Activated naive CD8-positive, alpha-beta T cell treated with anti-CD3 and anti-CD28 coated beads for 36 hours (primary cell): ENCODE measurements at regions not wholly inside any gene's neighbourhood (a gene's known extent, or its start where the extent isn't known, plus 50 kb on each side); places are given as distances from the start of the nearest gene placed in this dataset.
"Not testable (repeated sequence)": the region's sequence is repeated elsewhere in the genome, so short reads cannot be mapped to it uniquely, and the experiment has no call there.

Experiments
- DNase-seq: peaks from one replicate; pipeline ENCODE4 v3.0.0; 2021
- H3K27ac Mint-ChIP-seq: one replicate; pipeline ENCODE4 v1.8.0; 2022; ENCODE audit warnings: mild to moderate bottlenecking, moderate library complexity, mixed read lengths
- H3K27me3 Mint-ChIP-seq: one replicate; pipeline ENCODE4 v1.8.0; 2022; ENCODE audit warnings: mild to moderate bottlenecking, mixed read lengths
- H3K36me3 Mint-ChIP-seq: one replicate; pipeline ENCODE4 v1.8.0; 2021; ENCODE audit warnings: mild to moderate bottlenecking, mixed read lengths
- H3K4me1 Mint-ChIP-seq: one replicate; pipeline ENCODE4 v1.8.0; 2021; ENCODE audit warnings: mixed read lengths
- H3K4me3 Mint-ChIP-seq: one replicate; pipeline ENCODE4 v1.8.0; 2022; ENCODE audit warnings: mild to moderate bottlenecking, moderate library complexity, mixed read lengths
- H3K9me3 Mint-ChIP-seq: one replicate; pipeline ENCODE4 v1.8.0; 2022; ENCODE audit warnings: mixed read lengths

- no peaks in the 10 kb centered on the region for H3K9me3 Mint-ChIP-seq
- H3K27me3 Mint-ChIP-seq, result no peaks in the 10 kb centered on the region
- no peak overlapping the region for H3K4me3 Mint-ChIP-seq
- no peaks in the 10 kb centered on the region for H3K4me1 Mint-ChIP-seq
- H3K27ac Mint-ChIP-seq, result no peak overlapping the region
- DNase-seq, result no peak
- no peaks in the 10 kb centered on the region for H3K36me3 Mint-ChIP-seq
These were observed 94.3 kb upstream of the NOX3 start for GRCh38 chr6:155549928-155550327.

GRCh38 chr6:155549028-155549798 lies 93.6 kb upstream of the NOX3 start:
- Mint-ChIP-seq H3K27ac (no peak overlapping the region), H3K36me3 (no peaks in the 10 kb centered on the region)

GRCh38 chr6:155548576-155548975 lies 92.9 kb upstream of the NOX3 start:
- DNase-seq, result no peak
- Mint-ChIP-seq H3K4me3 (no peak overlapping the region), H3K4me1 (peaks cover 3% of the 10 kb centered on the region), H3K27ac (no peak overlapping the region), H3K36me3 (no peaks in the 10 kb centered on the region), H3K9me3 (no peaks in the 10 kb centered on the region), H3K27me3 (peaks cover 5% of the 10 kb centered on the region)

More at GRCh38 chr6:155549028-155549798, 93.6 kb upstream of the NOX3 start:
- Mint-ChIP-seq H3K4me3 (no peak overlapping the region), H3K9me3 (no peaks in the 10 kb centered on the region), H3K27me3 (peaks cover 5% of the 10 kb centered on the region), H3K4me1 (no peaks in the 10 kb centered on the region)
- DNase-seq, result no peak

GRCh38 chr6:155544677-155545076 lies 89.0 kb upstream of the NOX3 start:
- H3K36me3 Mint-ChIP-seq, result no peaks in the 10 kb centered on the region
- no peak overlapping the region for H3K27ac Mint-ChIP-seq
- H3K4me3 Mint-ChIP-seq, result no peak overlapping the region
- DNase-seq, result no peak
- peaks cover 5% of the 10 kb centered on the region for H3K27me3 Mint-ChIP-seq
- no peaks in the 10 kb centered on the region for H3K9me3 Mint-ChIP-seq
- peaks cover 8% of the 10 kb centered on the region for H3K4me1 Mint-ChIP-seq

- H3K4me1 Mint-ChIP-seq, result peaks cover 8% of the 10 kb centered on the region
- H3K27ac Mint-ChIP-seq, result no peak overlapping the region
- H3K9me3 Mint-ChIP-seq, result no peaks in the 10 kb centered on the region
- no peak for DNase-seq
- H3K4me3 Mint-ChIP-seq, result no peak overlapping the region
- no peaks in the 10 kb centered on the region for H3K36me3 Mint-ChIP-seq
- peaks cover 5% of the 10 kb centered on the region for H3K27me3 Mint-ChIP-seq
These were observed 87.7 kb upstream of the NOX3 start for GRCh38 chr6:155543166-155543847.

GRCh38 chr6:155542036-155542435 lies 86.4 kb upstream of the NOX3 start:
- H3K27me3 Mint-ChIP-seq, result peaks cover 5% of the 10 kb centered on the region
- no peak overlapping the region for H3K27ac Mint-ChIP-seq
- no peak for DNase-seq
- no peak overlapping the region for H3K4me3 Mint-ChIP-seq
- H3K4me1 Mint-ChIP-seq, result peaks cover 8% of the 10 kb centered on the region
- H3K36me3 Mint-ChIP-seq, result no peaks in the 10 kb centered on the region
- H3K9me3 Mint-ChIP-seq, result no peaks in the 10 kb centered on the region

GRCh38 chr6:155538708-155539390 lies 83.2 kb upstream of the NOX3 start:
- Mint-ChIP-seq H3K9me3 (peaks cover 4% of the 10 kb centered on the region), H3K4me1 (peaks cover 8% of the 10 kb centered on the region), H3K27ac (no peak overlapping the region), H3K27me3 (peaks cover 5% of the 10 kb centered on the region), H3K4me3 (no peak overlapping the region), H3K36me3 (peaks cover 2% of the 10 kb centered on the region)
- no peak for DNase-seq

GRCh38 chr6:155534678-155535077 lies 79.0 kb upstream of the NOX3 start:
- DNase-seq, result no peak
- Mint-ChIP-seq H3K4me1 (peaks cover 2% of the 10 kb centered on the region), H3K4me3 (no peak overlapping the region), H3K36me3 (peaks cover 3% of the 10 kb centered on the region), H3K27me3 (peaks cover 5% of the 10 kb centered on the region), H3K9me3 (peaks cover 9% of the 10 kb centered on the region), H3K27ac (no peak overlapping the region)

- Mint-ChIP-seq H3K27ac (no peak overlapping the region), H3K9me3 (peaks cover 11% of the 10 kb centered on the region), H3K4me1 (peaks cover 19% of the 10 kb centered on the region), H3K36me3 (peaks cover 11% of the 10 kb centered on the region), H3K27me3 (peaks cover under 1% of the 10 kb centered on the region), H3K4me3 (no peak overlapping the region)
- no peak for DNase-seq
These were observed 74.7 kb upstream of the NOX3 start for GRCh38 chr6:155530219-155530834.

GRCh38 chr6:155529814-155530213 lies 74.2 kb upstream of the NOX3 start:
- H3K27me3 Mint-ChIP-seq, H3K4me3 Mint-ChIP-seq, DNase-seq: not testable (repeated sequence)
- H3K27ac Mint-ChIP-seq, result peak overlapping the region; percentile 54
- H3K4me1 Mint-ChIP-seq, result peaks cover 19% of the 10 kb centered on the region
- H3K36me3 Mint-ChIP-seq, result peaks cover 11% of the 10 kb centered on the region
- peaks cover 11% of the 10 kb centered on the region for H3K9me3 Mint-ChIP-seq

- Mint-ChIP-seq H3K4me1 (peaks cover 26% of the 10 kb centered on the region), H3K27me3 (no peaks in the 10 kb centered on the region), H3K9me3 (peaks cover 13% of the 10 kb centered on the region), H3K4me3 (no peak overlapping the region), H3K27ac (peak overlapping the region; percentile 76), H3K36me3 (peaks cover 11% of the 10 kb centered on the region)
- no peak for DNase-seq
These were observed 73.4 kb upstream of the NOX3 start for GRCh38 chr6:155528982-155529453.

GRCh38 chr6:155528335-155528734 lies 72.7 kb upstream of the NOX3 start:
- H3K36me3 Mint-ChIP-seq, result peaks cover 10% of the 10 kb centered on the region
- H3K9me3 Mint-ChIP-seq, result peaks cover 11% of the 10 kb centered on the region
- no peak for DNase-seq
- peaks cover 32% of the 10 kb centered on the region for H3K4me1 Mint-ChIP-seq
- no peak overlapping the region for H3K27ac Mint-ChIP-seq
- no peak overlapping the region for H3K4me3 Mint-ChIP-seq
- H3K27me3 Mint-ChIP-seq, result no peaks in the 10 kb centered on the region

GRCh38 chr6:155527443-155527842 lies 71.8 kb upstream of the NOX3 start:
- H3K4me3 Mint-ChIP-seq, result no peak overlapping the region
- H3K4me1 Mint-ChIP-seq, result peaks cover 36% of the 10 kb centered on the region
- peaks cover 12% of the 10 kb centered on the region for H3K9me3 Mint-ChIP-seq
- H3K27me3 Mint-ChIP-seq, result no peaks in the 10 kb centered on the region
- H3K27ac Mint-ChIP-seq, result no peak overlapping the region
- no peak for DNase-seq
- peaks cover 10% of the 10 kb centered on the region for H3K36me3 Mint-ChIP-seq

- DNase-seq, result no peak
- H3K36me3 Mint-ChIP-seq, result peaks cover 12% of the 10 kb centered on the region
These were observed 68.4 kb upstream of the NOX3 start for GRCh38 chr6:155523821-155524651.

More at GRCh38 chr6:155523821-155524651, 68.4 kb upstream of the NOX3 start:
- H3K27ac Mint-ChIP-seq, result peak overlapping the region; percentile 84
- H3K4me3 Mint-ChIP-seq, result no peak overlapping the region
- H3K27me3 Mint-ChIP-seq, result no peaks in the 10 kb centered on the region
- peaks cover 38% of the 10 kb centered on the region for H3K4me1 Mint-ChIP-seq
- peaks cover 12% of the 10 kb centered on the region for H3K9me3 Mint-ChIP-seq
